Right atrium auricular region (tissue), 2 donors: ENCODE measurements at regions not wholly inside any gene's neighbourhood (a gene's known extent, or its start where the extent isn't known, plus 50 kb on each side); places are given as distances from the start of the nearest gene placed in this dataset.

Experiments used
- DNase-seq: peaks from one replicate; pipeline ENCODE4 v3.0.0-alpha.2; 2019; ENCODE audit warnings: low spot score
- H3K27ac ChIP-seq, 2 donors: fragments of 200-600 bp; sonication (generic); 1 replicate in 1 of 2; 2 replicates in 1 of 2; pipeline ENCODE4 v1.5.1; 2016 to 2019
- H3K27me3 ChIP-seq, 2 donors: fragments of 200-600 bp; sonication (generic); one replicate each; pipeline versions ENCODE4 v1.5.1 to v1.6.0; 2017 to 2019
- H3K36me3 ChIP-seq: fragments of 200-600 bp; sonication (generic); one replicate; pipeline ENCODE4 v1.5.1; 2016
- H3K4me1 ChIP-seq, 2 donors: fragments of 200-600 bp; sonication (generic); one replicate each; pipeline versions ENCODE4 v1.5.1 to v1.6.0; 2017 to 2019
- H3K4me3 ChIP-seq, 2 donors: fragments of 200-600 bp; sonication (generic); 1 replicate in 1 of 2; 2 replicates in 1 of 2; pipeline ENCODE4 v1.5.1; 2017 to 2019; ENCODE audit warnings: mild to moderate bottlenecking in 1 of 2, moderate library complexity in 1 of 2
- H3K9me3 ChIP-seq, 2 donors: fragments of 200-600 bp; sonication (generic); one replicate each; pipeline ENCODE4 v1.5.1; 2019
- CTCF ChIP-seq, 2 donors: fragments of 200-600 bp; sonication (generic); IDR thresholded peaks; one replicate each; pipeline ENCODE4 v1.5.1; 2019; ENCODE audit warnings: antibody characterized with exemption in 2 of 2

DNA sequence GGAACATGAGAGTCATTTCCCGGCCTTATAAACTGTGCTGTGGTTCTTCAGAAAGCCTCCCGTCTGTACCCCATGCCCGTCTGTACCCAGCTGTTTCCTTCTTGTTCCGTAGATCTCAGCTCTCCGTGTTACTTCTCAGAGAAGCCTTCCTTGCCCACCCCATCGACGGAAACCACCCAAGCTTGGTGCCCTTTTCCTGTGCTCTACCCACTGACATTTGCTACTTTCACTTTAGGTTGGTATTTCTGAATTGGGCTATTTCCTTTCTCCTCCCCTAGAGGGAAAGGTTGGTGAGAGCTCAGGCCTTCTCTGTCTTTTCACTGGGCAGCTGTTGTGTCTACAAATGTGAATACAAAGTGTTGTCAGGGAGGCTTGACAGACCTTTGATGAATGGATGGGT lies 764.5 kb upstream of the ADAMTS16 start:
- H3K4me3 ChIP-seq = no peak overlapping the region
- H3K9me3 ChIP-seq = no peaks in the 10 kb centered on the region
- H3K27me3 ChIP-seq = no peaks in the 10 kb centered on the region
- H3K27ac ChIP-seq = no peak overlapping the region
- no peaks in the 10 kb centered on the region for H3K36me3 ChIP-seq
- no peak for DNase-seq
- H3K4me1 ChIP-seq = no peaks in the 10 kb centered on the region
- TF ChIP-seq CTCF (IDR thresholded peaks at IDR 0.05) = no peak

DNA sequence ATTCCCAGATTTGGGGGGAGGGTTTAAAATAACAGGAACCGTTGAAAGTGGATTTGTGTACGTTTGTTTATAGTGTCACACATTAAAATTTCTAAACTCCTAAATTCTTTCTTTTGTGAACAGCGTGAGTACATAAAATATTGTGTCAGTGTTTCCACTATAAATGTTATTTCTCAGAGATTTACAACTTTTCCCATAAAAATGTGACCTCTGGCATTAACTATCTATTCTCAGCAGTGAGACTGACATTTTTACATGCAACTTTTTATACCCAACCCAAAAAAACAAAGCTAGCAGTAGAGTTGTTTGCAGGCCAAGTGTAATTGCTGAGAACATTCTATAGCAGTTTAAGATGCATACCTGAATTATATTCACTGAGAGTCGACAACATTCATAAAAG lies 757.0 kb upstream of the ADAMTS16 start:
- H3K36me3 ChIP-seq = no peaks in the 10 kb centered on the region
- no peak overlapping the region for H3K27ac ChIP-seq
- no peaks in the 10 kb centered on the region for H3K4me1 ChIP-seq
- no peak overlapping the region for H3K4me3 ChIP-seq
- no peak for DNase-seq
- H3K27me3 ChIP-seq = no peaks in the 10 kb centered on the region
- no peak for TF ChIP-seq CTCF (IDR thresholded peaks at IDR 0.05)
- no peaks in the 10 kb centered on the region for H3K9me3 ChIP-seq

DNA sequence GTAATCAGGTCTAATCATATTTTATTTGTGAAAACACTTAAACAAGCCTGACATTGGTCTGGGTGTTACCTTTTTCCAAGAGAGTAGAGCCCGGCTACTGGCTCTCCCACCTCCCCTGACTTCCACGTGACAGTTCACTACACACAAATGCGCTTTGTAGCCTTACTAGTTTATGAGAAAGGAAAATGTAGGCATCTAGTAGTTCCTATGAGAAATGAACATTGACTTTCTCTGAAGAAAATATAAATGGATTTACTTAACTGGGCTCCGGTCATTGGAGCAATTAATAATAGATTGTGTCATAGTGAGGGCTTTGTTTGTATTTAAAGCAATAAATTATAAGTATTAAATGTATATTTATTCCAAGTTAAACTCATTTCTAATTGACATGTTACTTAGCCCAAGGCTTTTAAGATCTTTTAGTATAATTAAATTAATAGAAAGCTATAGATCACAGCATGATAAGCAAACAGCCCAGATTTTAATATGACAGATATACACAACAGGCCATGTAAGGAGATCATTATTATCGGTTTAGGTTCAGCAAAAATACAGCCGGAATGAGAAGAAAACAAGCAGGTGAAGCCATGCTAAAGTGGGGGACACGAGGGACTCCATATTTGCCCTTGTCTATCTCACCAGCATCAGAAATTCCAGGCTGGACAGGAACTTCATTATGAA lies 756.5 kb upstream of the ADAMTS16 start:
- Histone ChIP-seq H3K9me3 (no peaks in the 10 kb centered on the region), H3K27ac (no peak overlapping the region), H3K4me3 (no peak overlapping the region), H3K4me1 (no peaks in the 10 kb centered on the region), H3K27me3 (no peaks in the 10 kb centered on the region), H3K36me3 (no peaks in the 10 kb centered on the region)
- DNase-seq = no peak
- TF ChIP-seq CTCF (IDR thresholded peaks at IDR 0.05) = no peak

- no peak for TF ChIP-seq CTCF (IDR thresholded peaks at IDR 0.05)
- no peak overlapping the region for H3K27ac ChIP-seq
- no peak overlapping the region for H3K4me3 ChIP-seq
- no peaks in the 10 kb centered on the region for H3K9me3 ChIP-seq
- no peaks in the 10 kb centered on the region for H3K36me3 ChIP-seq
- no peaks in the 10 kb centered on the region for H3K4me1 ChIP-seq
- no peak for DNase-seq
- H3K27me3 ChIP-seq = no peaks in the 10 kb centered on the region
Observed at GRCh38 chr5:4384649-4385048, 755.5 kb upstream of the ADAMTS16 start.

DNA sequence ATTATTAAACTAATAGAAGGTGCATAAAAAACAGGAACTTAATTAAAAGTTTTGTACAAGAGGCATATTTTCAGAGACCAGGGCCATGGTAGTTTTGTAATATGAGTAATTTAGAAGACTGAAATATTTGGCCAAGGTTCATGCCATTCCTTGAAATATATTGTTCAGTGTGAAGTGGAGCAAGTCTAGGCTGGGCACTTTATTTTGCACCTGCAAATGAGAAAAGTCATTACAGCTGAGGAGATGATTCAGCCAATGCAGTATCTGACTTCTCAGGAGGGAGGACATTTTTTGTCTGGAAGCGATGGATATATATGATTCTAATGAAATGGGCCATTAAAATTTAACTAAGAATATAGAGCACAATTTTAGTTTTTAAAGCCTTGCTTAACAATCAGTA lies 754.0 kb upstream of the ADAMTS16 start:
- Histone ChIP-seq H3K27me3 (no peaks in the 10 kb centered on the region), H3K27ac (no peak overlapping the region), H3K36me3 (no peaks in the 10 kb centered on the region), H3K4me3 (no peak overlapping the region), H3K4me1 (no peaks in the 10 kb centered on the region), H3K9me3 (no peaks in the 10 kb centered on the region)
- DNase-seq = no peak
- no peak for TF ChIP-seq CTCF (IDR thresholded peaks at IDR 0.05)

DNA sequence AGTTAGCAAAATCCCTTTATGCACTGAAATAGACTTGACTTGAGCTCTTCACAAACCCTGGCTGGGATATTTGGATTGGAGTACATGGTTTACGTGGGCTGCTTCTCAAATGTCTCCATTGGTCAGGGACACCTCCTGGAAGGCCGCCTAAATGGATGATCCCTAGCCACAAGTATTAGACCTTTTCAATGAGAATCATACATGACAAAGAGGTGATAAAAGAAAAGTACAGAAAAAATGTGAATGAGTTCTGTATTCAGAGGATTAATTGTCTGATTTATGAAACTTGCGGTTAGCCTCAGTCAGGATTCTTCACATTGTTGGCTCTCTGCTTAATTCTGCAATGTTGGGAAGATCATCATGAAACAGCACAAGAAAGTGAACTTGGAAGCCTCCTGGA lies 752.8 kb upstream of the ADAMTS16 start:
- H3K36me3 ChIP-seq = no peaks in the 10 kb centered on the region
- no peak for TF ChIP-seq CTCF (IDR thresholded peaks at IDR 0.05)

More for the DNA sequence above, 752.8 kb upstream of the ADAMTS16 start:
- Histone ChIP-seq H3K4me3 (no peak overlapping the region), H3K9me3 (no peaks in the 10 kb centered on the region), H3K27ac (no peak overlapping the region), H3K27me3 (no peaks in the 10 kb centered on the region), H3K4me1 (no peaks in the 10 kb centered on the region)
- DNase-seq = no peak
